ENCODE measurements at regions not wholly inside any gene's neighbourhood (a gene's known extent, or its start where the extent isn't known, plus 50 kb on each side); places are given as distances from the start of the nearest gene placed in this dataset.
"Not testable (repeated sequence)": the region's sequence is repeated elsewhere in the genome, so short reads cannot be mapped to it uniquely, and the experiment has no call there.

DNA sequence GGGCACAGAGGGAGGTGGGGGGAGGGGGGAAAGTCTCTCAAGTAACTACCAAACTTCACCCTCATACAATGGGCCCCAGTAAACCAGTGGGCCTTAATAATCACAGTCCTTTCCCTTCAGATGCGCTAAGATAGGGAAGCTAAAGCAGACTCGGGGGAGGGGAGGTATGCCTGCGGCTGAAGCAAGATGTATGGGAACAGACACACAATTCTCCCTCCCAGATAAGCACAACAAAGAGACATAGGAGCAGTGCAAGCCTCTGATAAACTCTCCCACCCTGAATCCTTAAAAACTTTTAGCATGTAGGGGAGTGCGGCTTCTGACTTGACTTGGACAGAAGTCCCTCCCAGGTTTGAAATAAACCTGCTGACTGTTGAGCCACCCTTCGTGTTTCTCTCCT lies 54.7 kb downstream of the PROP1 start:
- not testable (repeated sequence) for DNase-seq

DNA sequence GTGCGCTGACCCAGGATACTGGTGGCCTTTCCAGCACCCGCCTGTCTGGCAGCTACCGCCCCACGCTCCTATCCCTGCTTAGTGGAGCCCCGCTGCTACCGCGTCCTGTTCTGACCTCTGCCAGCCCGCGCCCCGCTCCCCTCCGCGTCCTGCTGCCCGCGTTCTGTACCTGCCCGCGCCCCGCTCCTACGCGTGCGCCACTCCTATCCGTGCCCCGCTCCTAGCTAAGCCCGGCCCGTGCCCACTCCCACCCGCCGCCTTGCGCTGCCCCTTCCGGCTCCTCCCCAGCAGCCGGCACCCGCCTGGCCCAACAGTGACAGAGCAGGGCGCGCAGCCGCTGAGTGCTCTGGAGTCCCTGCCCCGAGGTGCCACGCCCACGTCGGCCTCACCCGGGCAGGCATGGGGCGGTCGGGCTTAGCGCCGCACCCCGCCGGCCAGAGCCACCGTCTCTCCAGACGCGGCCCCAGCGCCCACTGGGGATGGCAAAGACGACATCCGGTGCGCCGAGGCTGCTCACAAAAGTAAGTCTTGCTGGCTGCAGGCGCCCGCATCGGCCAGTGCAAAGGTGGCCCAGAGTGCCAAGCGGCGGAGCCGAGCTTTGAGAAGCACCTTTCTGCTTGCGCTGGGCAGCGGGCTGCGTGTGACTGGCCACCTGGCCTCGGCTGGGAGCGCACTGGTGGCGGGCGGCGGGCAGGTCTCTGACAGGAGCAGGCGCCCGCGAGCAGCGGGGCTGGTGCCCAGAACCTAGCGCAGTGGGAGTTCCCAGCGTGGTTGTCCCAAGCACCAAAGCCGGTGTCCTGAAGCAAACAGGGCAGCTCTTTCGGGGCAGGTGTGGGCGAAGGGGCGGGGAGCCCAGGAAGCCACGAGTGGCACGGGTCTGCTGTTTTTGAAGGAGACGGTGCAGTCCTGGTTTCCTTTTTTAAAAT lies 56.5 kb downstream of the PROP1 start:
- not testable (repeated sequence) for DNase-seq

DNA sequence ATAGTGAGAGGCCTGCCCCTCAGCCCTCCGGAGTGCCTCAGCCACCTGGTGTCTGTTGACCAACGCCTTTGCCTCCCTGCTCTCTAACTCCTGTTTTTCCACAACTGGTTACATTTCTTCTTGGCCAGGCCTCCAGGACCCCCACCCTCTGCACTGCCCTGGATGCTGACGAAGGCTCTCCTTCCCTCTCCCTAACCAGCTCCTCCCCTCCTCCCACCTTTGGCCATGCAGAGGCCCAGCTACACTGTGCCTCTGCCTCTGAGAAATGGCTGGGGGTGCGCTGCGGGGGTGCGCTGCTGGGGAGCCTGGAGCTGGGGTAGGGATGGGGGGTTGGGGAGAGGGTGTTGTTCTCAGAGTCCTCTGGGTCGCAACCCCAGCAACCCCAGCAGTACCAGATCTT lies 57.3 kb downstream of the PROP1 start:
- not testable (repeated sequence) for DNase-seq

DNA sequence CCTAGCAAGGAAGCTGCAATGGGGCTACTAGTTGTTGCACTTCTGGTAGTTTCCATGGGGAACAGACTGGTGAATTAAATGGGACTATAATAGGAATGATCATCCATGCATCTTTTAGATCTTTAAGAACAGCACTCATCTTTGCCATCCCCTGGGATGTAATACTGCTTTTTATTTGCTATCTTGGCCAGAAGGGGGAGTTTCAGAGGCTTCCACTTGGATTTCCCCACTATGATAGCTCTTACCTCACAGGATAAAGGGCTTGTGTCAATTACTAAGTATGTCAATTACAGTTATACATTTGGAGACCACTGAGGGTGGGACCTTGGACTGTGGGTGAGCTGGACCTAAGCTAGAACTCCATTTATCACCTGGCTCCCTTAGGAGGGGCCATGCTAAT lies 61.8 kb downstream of the PROP1 start:
- DNase-seq = not testable (repeated sequence)

DNA sequence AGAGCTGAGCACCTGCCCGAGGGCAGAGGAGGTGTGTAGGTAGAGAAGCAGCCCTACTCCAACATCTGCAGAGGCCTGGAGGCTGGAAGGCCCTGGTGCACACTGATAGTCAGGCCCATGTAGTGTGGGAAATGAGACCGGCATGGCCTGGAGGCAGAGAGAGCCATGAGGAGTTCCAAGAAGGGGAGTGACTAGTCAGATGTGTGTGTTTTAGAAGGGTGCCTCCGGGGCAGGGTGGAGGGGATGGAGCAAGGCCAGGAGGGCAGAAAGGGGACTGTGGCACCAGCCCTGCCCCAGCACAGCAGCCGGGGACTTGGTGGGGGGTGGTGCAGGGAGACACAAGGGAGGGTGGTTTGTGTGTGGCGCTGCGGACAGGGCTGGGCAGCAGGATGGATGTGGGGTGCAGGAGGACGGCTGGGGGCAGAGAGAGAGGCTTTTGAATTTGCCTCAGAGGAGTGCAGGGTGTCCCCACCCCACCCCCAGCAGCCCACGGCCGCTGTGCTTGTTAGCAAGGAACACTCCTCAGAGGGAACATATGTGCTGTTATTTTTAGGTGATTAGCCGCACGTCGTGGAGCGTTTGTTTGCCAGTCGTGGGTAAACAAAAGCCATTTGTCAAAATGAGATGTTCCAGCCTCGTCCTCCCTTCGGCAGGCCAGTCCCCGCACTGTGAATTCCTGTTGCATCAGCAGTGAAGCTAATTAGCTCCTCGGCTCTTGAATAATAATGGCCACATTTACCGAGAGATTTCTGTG lies 65.6 kb downstream of the PROP1 start:
- DNase-seq = not testable (repeated sequence)

DNA sequence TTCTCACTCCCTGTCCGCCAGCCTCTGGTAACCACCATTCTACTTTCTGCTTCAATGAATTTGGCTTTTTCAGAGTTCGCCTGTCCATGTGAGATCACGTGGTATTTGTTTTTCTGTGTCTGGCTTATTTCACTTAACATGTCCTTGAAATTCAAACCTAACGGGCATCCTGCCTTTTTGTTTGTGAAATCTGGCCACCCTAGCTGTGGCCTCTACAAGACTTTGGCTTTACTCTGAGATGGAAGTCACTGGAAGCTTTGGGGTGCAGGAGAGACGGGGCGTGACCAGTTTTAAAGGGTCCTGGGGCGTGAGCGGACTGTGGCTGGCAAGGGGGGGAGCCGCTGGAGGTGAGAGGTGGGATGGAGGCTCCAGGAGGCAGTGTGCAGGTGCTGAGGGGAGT lies 66.4 kb downstream of the PROP1 start:
- DNase-seq = not testable (repeated sequence)

DNA sequence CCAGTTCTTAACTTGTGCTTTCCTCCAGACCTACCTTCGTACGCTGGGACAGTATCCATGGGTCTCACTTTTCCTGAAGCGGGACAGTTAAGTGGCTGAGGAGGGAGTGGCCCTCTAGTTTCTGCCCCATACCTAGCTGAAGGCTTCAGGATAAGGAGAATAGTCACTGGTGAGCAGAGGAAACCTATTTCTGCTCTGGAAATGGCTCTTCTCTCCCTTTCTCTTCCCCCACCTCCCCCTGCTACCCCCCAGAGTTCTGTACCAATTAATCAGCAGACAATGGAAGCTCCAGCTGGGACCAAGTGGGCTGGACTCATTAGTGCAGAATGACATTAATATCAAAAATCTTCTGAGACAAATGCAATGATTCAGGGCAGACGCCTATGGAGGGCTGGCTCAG lies 68.5 kb downstream of the PROP1 start:
- not testable (repeated sequence) for DNase-seq

DNA sequence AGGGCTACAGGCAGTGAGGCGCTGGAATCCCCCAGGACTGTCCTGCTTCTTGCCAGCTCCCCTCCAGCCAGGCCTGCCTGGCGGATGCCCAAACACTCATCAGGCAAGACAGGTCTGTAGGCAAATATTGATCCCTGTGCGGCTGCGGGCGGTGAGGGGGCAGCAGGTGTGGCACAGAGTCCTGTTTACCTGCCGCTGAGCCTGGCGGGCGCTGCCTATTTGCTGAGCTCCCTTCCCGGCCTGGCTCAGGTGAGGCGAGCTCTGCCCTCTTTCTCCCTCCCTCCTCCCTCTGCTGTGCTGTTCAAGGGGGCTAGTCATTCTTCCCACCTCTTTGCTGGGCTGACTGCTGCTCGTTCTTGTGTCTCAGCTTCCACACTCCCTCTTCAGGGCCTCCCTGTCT lies 71.5 kb downstream of the PROP1 start:
- DNase-seq = not testable (repeated sequence)

DNA sequence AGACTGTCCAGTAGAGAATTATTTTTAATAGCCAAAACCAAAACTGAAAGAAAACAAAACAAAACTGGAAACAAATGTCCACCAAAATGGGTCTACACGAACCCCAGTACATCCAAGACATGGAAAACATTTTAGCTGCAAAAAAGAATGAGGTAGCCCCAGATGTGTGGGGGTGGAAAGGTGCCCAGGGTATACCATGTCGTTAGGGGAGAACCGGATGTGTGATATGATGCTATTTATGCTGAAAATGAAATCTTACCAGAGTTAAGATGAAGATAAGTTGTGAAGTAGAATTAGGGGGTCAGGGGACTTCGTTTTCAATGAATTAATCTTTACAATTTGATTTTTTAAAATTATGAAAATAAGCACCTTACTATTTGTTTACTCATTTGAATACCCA lies 72.2 kb downstream of the PROP1 start:
- not testable (repeated sequence) for DNase-seq

DNA sequence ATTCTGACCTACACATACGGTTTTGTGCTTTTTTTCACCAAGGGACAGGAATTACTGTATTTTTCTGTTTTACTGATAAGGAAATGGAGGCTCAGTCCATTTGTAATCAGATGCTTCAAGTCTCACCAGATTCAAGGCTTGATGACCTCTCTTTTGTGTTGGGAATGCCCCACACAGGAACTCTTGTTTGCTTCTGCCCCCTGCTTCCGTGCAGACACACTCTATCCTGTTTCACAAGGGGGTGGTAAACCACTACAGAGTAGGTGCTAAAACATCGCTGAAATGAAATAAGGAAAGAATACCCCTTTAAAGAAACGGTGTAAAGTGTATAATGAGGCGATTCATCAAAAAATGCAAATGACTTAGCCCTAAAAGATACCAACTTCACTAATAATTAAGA lies 72.9 kb downstream of the PROP1 start:
- DNase-seq = not testable (repeated sequence)

DNA sequence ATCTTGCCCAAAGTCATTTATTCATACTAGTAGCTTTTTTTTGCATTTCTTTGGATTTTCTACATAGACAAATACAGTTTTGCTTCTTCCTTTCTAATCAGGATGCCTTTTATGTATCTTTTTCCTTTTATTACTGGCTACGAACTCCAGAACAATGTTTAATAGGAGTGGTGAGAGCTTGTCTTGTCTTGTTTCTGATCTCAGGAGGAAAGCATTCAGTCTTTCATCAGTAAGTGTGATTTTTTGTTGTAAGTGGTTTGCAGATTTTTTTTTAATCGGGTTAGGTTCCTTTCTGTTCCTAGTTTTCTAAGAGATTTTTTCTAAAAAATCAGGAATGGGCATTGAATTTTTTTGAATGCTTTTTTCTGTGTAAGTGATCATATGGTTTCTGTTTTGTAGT lies 86.8 kb downstream of the PROP1 start:
- DNase-seq = not testable (repeated sequence)

DNA sequence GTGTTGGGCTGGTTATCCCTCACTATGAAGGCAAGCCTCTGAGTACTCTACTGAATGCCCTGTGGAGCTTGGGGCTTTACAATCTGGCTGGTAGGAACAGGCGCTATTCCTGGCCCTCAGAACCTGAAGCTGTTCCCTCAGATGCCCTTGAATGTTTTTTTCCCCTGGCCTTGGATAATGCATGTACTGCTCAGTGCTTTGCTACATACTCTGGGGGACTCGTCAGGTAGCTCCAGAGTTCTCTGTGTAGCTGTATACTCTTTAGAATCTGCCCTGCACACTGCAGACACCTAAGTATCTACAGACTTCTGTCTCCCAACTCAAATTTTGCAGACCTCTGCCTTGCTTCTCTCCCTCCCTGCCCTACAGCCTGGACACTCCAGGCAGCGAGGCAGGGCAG lies 93.2 kb downstream of the PROP1 start:
- DNase-seq = not testable (repeated sequence)

DNA sequence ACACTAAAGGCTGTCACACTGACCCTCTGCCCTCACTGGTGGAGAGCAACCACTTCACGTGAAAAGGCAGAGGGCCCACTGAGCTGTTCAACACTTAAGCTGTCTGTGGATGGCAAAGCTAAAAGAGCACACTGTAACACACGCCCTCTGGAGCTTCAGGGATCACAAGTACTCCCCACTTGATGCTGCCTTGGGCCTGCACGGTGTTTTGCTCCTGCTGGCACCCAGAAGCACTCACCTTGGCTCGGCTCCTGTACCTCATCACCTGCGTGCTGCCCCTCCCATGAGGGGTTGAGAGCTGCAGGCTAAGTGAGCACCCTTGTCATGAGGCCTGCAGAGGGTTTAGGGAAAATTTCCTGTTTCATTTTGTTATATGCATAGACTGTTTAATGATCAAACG lies 96.0 kb downstream of the PROP1 start:
- DNase-seq = not testable (repeated sequence)

DNA sequence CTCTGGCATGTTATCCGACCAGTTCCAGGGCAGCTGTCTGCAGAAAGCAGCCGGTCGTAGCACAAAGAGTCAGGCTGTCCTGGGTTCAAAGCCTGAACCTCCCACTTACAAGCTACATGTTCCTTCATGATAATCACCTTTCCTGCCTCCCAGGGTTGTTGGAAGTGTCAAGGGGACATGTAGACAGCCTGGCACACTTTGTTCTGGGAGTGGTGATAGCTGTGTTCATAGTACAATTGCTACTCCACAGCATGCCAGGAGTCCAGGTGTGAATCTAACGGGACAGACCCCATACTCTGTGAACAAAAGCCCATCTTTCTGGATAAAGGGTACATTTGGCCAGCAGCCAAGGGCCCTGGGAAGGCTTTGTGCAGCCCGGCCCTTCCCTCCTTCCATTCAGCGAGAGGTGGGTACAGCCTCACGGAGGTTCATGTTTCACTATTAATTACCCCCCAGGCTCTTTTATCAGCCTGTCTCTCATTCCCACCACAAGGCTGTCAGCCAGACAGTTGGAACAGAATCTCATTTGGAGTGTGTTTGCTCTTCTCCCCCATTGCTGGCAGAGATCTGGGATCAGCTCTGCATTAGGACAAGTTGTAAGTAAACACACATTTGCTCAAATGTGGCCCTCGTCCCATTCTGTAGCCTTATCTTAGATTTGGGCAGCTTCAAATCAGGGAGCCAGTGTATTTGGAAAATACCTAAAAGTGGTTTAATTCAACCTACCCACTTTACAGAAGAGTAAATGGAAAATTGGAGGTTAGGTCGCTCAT lies 101.2 kb downstream of the PROP1 start:
- DNase-seq = not testable (repeated sequence)

DNA sequence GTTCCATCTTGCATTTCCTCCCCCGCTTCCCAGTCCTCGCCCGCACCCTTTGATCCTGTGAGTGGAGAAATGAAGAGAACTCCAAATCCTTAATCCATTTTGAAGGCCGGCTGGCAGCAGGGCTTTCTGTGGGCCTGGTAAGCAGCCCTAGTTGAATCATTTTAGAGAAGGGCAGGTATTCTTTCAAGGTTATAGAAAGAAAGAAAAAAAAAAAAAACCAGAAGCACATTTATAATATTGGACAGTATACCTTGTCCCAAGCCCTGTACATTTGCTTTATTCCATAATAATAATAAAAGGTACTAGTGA lies 103.7 kb downstream of the PROP1 start:
- DNase-seq = not testable (repeated sequence)

DNA sequence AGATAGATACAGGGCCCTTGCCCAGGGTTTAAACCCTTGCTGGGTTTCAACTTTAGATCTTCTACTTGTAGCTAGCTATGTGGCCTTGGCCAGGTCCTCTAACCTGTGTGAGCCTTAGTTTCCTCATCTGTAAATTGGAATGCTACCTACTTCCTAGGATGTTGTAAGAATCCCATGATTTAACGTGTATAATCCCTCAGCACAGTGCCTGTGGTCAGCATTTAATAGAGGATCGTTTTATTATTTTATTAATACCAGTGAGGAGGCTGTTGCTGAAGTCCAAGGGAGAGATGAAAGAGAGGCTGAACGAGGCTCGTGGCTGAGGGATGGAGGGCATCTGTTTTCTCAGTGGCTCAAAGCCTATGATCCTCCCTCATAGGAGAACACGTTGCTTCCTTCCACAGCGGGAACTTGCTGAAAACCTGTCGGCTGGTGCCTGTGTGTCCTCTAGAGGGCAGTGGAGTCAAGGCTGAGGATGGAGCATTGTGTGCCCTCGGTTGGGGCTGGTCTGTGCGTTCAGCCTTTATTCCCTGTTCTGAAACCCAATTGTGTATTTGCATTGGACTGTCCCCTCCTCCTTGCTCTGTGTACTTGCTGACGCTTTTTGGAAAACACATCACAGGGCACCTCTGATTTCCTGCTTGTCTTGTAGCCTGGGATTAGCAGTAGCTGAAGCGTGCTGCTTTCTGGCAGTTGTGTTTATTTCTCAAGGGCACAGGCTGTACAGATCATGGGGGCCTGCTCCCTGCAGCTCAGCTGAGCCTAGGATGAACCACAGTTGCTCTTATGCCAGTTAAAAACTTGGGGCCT lies 104.3 kb downstream of the PROP1 start:
- DNase-seq = not testable (repeated sequence)

DNA sequence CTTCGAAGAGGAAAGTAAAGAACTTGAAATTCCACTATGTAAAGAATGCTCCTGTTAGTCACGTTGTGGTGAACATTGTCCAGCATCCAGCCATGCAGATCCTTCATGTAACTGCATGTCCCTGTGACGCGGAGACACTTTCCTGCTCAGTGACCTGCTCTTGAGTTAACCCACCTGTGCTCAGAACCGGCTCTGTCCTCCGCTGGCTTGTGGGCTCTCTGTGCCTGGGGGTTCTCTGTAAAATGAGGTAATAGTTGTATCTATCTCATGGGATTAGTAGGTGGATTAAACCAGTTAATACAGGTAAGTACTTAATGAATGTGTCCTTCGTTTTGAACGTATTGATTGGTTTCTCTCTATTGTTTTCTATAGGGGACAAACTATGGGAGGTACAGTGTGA lies 100.6 kb upstream of the FAM153A start:
- DNase-seq = not testable (repeated sequence)

DNA sequence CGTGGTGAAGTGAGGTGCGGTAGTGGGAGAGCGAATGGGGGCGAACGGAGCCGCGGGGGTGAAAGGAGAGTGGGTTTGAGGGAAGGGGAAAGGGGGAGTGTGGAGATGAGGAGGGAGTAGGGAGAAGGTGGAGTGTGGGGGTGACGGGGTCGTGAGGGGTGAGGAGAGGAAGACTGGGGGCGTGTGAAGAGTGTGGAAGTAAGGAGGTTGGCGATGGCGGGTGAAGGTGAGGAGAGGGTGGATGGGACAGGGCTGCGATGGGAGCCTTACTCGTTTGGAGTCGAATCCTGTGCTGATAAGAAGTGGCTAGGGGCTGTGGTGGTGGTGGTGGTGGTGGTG lies 93.2 kb upstream of the FAM153A start:
- not testable (repeated sequence) for DNase-seq

DNA sequence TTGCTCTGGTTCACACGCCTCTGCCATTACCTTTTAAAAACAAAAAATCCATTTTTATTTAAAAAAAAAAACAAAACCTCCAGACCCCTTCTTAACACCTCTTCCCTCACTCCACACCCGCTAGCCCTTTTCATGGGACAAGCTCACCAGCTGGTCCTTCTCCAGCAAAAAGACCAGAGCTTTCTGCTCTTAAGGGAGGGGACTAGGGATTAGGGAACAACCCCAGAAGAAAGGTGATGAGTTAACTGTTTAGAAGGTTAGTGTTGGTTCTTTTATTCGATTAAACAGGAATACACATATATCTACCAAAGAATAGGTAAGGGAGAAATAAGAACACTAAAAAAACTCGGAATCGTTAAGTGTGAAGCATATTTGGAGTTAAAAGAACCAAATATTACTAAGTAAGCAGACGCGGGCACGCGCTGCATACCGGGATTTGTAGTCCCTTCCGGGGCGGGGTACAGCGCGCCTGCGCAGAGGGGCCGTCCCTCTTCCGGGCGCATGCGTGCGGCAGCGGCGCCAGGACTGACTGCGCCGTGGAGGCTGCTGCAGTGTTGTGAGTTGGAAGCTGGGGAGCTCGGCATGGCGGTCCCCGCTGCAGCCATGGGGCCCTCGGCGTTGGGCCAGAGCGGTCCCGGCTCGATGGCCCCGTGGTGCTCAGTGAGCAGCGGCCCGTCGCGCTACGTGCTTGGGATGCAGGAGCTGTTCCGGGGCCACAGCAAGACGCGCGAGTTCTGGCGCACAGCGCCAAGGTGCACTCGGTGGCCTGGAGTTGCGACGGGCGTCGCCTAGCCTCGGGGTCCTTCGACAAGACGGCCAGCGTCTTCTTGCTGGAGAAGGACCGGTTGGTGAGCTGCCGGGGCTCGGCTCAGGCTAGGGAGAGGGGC lies 92.6 kb upstream of the FAM153A start:
- DNase-seq = not testable (repeated sequence)

DNA sequence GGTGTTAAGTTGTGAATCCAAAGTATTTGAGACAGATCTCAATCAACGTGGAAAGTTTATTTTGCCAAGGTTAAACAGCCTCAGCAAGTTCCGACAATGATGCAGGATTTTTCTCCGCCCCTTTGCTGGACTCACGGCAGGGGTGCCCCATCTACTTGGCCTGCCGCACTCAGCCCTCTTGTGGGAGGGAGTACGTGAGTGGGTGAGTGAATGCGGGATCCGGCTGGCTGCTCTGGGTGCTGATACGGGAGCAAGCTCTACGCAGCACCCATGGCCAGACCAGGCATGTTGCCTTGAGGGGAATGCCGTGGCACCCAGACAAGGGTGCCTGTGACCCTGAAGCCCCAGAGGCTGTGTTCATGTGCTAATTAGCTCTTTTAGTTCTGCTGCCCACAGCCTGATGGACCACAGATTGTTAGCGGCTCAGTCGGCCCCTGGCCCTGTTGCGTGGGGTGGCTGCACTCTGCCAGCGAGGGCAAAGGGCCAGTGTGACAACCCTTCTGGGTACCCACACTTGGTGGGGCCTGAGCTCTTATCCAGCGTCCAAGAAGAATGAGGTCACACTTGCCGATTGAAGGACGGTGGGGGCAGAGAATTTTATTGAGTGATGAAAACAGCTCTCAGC lies 81.2 kb upstream of the FAM153A start:
- not testable (repeated sequence) for DNase-seq

DNA sequence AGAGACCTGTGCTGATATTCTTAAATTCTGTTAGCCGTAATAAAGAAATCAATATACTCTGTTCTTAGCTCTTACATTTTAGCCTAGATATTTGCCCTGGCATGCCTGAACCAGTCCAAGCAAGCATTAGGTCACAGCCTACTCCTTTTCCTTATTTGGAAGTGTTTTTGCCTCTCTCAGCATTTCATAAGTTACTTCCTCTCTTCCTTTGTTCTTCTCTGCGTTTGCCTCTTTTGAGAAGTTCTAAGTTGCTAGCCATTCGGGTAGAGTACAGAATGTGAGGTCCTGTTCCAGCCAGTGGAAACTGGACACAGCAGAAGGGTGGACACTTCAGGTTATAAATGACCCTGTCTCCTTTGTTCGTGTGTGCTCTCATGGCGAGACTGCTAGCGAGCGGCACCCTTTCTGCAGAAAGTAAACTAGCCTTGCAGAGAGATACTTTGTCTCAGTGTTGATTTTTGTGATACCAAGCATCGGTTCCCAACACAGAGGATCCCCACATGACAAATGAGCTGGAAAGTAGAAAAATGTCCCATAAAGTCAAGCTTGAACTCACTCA lies 75.0 kb upstream of the FAM153A start:
- not testable (repeated sequence) for DNase-seq

All from stimulated activated naive CD4-positive, alpha-beta T cell (primary cell).